ENCODE measurements at regions not wholly inside any gene's neighbourhood (a gene's known extent, or its start where the extent isn't known, plus 50 kb on each side); places are given as distances from the start of the nearest gene placed in this dataset.

DNA sequence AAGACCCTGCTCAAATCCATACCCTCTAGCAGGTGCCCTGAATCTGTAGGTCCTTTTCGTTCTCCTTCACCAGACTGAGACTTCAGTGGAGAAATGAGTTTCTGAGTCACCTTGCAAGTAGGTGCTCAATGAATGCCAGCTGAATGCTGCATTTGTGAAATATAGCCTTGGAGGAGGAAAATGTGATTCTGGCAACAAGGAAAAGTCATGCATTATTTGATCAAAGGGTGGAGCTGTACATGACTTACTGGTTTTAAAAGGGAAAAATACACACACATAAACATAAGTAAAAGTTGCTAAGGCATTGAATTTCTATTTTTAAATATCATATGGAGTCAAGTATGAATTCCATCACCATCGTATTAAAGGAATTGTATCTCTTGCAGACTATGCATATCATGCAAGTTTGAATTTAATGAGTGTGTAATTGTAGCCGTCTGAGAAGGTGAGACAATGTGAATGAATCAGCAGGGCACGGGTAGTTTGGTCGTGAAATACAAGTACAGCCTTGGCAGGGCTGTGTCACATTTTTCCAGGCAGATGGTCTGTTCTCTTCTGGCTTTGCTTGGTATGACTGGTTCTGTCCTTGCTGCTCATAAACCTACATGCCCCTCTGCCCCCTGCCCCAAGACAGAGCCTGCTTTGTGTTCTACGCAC lies 160.8 kb downstream of the COL6A3 start:
- no peak for DNase-seq

DNA sequence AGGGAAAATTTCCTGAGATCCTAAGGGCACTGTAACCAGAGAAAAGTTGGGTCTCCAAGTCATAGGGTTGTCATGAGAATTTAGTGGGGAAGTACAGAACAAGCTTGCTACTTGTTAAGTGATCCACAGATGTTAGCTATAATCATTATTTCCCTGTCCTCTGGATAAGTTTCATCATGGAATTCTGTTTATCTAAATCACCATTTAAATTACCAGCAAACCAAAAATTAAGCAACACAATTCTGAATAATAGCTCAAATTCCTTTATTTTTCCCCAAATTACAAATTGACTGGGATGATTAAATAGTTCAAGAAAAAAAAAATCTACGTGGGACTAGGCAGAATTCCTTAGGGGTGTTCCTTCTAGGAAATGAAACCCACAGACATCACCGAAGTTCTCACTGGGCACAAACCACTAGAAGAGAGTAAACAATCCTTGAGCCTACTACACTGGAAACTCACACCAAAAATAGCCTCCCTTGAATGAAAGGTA lies 159.5 kb downstream of the COL6A3 start:
- DNase-seq, result no peak

DNA sequence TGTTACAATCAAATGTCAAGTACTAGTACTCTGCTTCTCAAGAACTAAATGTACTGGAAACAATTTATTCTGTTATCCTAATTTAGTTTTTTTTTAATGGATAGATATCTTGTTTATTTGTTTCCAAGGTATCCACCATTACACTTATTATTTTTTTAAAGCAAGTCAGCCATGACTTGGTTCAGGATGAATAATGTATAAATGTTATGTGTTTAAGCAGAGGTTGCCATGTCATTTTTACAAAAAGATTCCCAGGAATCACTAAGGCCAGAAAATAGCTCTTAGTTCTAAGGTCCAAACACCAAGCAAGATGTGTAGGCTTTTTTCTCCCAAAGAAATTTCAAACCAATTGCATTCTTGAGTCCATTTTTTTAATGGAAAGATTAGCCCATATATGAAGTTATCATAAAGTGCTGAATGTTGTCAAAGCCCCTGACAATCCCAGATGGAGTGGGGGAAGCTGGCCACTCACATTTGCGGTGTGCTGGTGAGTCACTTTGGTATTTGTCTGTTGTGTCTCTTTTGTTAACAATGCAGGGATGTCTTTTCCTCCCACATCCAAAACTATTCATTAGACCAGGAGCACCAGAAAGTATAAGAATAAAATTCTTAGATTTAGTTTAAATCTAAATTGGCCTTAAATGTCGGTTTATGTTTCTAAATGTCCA lies 158.9 kb downstream of the COL6A3 start:
- DNase-seq, result no peak

DNA sequence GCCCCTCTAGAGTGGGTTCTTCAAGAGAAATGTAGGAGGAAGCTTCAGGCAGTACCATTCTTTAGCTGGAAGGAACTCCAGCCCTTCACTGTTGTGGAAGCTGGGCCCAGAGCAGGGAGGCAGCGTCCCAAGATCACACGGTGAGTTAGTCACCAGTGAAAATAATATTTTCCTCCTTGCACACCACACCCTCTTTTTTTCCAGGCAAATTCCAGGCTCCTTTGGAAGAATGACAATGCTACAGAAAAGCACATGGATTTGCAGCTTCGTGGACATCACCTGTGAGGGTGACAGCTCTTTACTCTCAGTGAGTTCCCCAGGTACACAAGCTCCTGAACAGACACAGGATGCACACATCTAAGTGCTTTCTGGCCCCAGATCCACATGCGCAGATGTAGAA lies 157.1 kb downstream of the COL6A3 start:
- no peak for DNase-seq

DNA sequence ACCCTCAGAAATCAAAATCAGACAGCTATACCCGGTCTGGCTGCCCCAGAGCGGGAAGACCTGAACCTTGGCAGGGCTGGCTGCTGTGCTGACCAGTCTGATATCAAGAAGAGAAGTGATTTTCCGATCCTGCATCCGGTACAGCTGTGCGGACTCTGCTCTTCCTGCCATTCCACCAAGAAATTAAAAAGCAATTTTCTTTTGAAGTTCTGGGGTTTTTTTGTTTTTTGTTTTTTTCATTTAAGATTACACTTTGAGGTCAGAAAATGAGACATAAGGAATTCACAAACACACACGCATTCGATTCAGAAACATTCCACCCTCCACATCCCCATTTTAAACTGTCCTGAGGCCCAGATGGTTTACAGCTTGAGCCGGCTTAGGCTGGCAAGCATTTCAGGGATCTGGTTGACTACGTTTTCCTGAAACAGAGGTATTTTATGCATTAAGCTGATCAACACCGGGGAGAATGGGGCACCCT lies 156.5 kb downstream of the COL6A3 start:
- DNase-seq, result no peak

DNA sequence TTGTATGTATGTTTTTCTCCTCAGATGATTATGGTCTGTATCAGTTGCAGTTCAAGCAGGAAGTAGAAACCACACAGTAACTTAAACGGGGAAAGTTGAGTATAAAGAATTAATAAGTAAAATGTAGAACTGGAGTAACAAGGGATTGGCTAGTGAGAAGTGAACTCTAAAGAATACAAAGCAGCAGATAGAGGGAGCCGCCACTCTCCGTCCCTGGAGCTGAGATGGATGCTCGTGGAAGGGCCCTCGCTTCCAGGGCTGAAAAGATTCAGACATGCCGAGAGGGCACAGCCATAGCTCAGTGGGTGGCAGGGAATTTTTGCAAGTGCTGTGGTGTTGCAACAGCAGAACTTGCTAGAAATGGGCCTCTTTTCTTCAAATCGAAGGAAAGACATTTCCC lies 155.8 kb downstream of the COL6A3 start:
- no peak for DNase-seq

DNA sequence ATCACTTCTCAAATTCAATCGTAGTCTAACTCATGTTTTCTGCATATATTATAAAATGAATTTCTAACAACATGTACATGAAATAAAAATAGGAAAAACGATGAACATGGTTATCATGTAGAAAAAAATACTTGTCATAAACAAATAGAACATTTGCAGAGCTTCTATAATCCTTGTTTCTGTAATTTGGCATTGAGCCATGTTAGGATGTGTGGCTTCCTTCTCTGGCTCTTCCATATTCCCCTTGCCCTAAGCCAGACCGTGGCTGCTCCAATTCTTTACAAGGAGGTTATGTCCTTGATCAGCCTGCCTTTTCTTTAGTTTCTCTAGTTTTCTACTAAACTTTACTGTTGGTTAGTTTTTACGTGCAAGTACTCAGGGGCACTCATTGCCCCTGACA lies 155.3 kb downstream of the COL6A3 start:
- no peak for DNase-seq

DNA sequence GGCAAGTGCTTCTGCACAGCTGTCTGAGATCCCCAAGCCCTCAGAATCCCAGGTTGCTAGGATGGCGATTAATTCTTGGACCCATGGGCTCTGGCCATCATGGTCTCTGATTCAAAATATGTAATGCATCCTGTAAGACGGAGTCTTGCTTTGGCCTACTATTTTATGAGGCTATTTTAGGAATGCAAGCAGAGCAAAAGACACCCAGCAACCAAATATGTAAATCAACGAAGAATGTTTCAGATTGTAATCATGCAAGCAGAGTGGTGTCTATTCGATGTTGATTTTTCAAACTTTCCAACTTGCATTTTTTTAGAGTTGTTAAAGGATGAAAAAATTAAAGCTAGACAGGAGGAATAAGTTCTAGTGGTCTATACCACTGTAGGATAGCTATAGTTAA lies 154.8 kb downstream of the COL6A3 start:
- DNase-seq, result no peak

DNA sequence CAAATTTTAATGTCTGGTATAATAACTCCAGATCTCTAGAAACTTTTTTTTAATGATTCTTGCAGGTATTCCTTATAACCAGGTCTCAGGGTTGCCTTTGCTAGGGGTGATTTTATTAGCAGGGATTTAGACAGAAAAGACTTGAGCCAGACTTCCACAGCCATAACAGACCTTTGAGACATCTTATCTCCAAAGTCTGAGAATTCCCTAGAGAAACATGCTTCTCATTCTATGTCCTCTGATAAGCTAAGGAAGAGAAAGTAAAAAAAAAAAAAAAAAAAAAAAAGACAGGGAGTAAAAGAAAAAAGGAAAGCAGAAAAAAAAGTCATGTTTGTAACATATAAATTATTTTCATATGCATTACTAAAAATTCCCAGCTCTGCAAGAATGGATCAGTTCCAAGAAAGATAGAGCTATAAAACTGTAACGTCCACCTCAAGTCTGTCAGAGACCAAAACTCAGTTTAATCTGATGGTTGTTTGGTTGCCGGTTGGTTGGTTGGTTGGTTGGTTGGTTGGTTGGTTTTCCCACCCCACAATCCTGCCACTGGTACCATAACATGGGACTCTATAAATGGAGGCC lies 153.8 kb downstream of the COL6A3 start:
- DNase-seq, result no peak

DNA sequence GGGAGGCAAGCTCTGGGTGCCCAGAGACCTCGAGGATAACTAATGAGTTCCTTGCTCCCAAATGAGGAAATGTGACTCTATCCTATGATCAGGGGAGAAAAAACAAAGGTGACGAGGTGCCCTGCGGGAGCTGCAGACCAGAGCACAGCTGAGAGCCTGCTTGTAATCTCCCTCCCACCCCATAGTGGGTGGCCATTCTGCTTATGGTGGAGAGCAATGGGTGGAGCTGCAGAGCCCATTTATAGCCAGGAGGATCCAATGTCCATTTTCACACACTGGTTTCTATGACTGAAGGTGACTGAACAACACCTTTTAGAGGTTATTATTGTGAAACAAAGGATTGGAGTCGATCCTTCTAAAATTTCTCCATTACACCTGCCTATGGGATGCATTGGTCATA lies 153.3 kb downstream of the COL6A3 start:
- no peak for DNase-seq

DNA sequence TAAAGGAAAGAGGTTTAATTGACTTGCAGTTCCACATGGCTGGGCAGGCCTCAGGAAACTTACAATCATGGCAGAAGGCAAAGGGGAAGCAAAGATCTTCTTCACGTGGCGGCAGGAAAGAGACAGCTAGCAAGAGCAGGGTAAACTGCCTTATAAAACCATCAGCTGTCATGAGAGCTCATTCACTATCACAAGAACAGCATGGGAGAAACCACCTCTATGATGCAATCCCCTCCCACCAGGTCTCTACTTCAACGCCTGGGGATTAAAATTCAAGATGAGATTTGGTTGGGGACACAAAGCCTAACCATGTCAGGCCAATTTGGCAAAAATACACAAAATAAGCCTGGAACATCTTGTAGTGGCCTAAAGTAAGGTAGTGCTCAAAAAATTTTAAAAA lies 152.6 kb downstream of the COL6A3 start:
- DNase-seq, result no peak

DNA sequence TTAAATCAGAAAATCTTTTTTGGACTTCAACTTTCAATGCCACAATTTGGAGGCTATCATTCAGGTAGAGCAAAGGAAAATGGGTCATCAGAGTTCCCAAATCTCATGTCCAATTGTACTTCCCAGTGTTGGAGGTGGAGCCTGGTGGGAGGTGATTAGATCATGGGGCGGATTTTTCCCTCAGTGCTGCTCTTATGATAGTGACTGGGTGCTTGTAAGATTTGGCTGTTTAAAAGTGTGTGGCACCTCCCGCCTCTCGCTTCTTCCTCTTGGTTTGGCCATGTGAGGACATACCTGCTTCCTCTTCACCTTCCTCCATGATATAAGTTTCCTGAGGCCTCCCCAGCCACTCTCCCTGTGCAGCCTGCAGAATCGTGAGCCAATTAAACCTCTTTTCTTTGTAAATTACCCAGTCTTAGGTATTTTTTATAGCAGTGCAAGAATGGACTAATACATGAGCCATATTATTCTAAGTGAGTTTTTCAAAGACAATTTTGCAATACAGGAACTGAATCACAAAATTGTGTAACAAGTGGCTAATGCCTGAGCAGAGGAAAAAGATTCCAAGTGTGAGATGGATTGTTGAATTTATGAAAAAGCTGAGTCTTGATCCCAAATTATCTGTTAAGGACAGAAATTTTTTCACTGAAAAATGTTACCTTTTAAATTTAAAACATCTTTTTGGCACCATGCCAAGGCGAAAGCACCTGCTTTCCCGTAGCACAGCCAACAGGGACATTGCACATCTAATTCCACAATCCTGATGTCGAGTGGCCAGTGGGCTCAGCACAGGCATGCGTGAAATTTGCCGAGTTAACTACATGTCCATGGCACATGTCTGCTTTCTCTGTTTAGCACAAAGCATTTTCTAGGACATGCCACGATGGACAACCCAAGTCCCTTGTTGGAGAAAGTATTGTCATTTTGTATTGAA lies 150.9 kb downstream of the COL6A3 start:
- DNase-seq, result no peak

DNA sequence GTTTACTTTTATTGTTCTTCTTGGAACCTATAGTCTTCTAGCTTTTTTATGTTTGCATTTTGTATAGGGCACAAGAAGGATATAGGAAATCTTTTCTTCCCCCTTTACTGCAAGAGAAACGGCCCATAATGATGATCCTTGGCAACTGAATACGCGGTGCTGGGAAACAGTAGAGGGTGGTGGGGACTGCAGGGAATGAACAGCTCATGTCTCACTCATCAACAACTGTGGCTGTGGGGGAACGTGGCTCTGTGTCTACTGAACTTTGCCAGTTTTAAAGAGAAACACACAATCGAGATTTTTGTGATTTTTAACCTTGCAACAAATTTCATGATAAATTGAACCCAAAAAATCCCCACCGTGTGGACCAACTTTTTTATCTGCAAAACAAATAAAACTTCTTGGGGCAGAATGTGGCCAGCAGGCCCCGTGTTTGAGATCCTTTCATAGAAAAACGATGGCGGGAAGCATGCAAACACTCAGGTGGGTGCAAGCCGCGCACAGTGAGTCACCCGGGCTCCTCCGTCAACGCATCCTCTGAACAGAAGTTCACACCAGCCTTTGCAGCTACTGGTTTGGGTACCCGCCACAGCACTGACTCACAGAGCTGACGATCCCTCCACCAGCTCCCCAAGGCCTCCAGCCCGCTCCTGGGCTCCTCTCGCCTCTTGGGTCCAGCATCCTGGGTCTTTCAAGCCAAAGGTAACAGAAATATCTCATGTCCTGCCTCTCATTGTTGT lies 149.3 kb downstream of the COL6A3 start:
- DNase-seq, result no peak

DNA sequence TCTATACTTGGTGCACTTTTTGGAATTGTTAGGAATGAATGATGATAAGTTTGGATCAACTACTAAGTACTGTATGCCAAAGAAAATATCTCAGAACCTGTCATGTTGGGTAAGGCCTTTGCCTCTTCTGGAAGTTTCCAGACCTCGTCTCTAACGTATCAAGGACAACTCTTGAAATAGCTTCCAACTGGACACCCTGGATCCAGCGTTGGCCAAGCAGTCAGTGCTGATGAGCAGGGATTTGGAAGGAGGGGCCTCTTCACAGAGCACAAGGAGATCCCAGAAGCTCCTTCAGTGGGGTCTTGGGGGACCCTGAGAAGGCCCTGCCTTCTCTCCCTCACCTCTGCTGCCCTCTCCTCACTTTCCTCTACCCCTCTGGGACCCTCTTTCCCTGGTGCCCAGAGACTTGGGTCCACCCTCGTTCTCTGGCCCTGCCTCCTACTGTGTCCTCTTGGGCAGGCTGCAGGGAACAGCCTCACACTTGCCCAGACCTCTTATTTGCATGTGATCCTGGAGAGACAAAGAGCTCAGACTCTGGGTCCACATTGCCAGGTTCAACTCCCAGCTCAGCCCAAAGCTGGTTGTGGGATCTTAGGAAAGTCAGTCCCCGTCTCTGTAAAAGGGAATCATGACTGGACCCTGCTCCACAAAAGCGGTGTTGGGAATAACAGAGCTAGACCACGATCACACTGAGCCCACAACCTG lies 145.8 kb downstream of the COL6A3 start:
- DNase-seq, result no peak

DNA sequence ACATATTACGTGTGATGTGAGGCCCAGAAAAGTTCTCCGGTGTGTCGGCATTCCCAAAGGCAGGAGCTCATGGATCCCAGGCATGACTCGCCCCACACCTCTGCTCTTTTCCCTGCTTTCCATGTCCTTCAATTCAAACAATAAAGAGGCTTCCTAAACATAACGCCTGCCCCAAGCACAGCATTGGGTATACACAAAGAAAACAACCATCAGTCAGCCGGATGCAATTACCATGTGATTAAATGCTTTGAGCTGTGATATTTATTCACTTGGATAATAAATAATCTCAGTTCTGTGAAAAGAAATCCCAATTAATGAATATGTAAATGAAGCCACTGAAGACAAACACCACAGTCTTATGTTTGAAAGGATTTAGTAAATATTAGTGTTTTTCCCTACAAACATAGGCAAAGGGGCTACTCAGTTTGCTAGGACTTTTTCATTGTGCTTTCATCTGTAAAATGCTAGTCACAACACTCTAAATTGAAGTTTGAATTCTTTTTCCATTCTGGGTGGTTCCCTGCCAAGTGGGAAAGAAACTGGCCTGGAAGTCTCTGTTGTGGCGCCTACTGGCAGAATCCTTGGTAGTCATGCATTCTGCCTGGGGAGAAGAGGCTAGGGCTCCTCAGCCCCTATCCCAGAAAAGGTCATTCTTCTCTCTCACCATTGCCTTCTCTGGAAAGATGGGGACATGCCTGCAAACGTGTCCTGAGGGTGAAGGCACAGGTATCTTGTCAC lies 144.7 kb downstream of the COL6A3 start:
- no peak for DNase-seq

DNA sequence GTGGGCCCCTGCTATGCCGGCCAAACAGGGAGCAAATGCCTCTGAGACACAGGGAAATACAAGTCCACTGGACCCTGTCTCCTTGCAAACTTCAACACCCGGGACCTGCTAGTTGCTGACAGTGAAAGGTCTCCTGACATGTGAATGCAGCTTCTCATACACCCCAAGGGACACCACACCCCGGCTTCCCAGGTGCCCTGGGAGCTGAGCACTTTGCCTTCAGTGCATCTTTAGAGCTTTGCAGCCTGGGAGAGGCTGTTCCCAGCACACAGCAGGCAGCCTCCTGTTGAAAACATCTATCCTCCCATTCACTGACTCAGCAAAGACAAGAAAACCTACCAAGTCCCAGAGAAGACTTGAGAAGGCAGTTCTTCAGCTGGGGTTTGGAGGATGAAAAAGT lies 143.4 kb downstream of the COL6A3 start:
- no peak for DNase-seq

DNA sequence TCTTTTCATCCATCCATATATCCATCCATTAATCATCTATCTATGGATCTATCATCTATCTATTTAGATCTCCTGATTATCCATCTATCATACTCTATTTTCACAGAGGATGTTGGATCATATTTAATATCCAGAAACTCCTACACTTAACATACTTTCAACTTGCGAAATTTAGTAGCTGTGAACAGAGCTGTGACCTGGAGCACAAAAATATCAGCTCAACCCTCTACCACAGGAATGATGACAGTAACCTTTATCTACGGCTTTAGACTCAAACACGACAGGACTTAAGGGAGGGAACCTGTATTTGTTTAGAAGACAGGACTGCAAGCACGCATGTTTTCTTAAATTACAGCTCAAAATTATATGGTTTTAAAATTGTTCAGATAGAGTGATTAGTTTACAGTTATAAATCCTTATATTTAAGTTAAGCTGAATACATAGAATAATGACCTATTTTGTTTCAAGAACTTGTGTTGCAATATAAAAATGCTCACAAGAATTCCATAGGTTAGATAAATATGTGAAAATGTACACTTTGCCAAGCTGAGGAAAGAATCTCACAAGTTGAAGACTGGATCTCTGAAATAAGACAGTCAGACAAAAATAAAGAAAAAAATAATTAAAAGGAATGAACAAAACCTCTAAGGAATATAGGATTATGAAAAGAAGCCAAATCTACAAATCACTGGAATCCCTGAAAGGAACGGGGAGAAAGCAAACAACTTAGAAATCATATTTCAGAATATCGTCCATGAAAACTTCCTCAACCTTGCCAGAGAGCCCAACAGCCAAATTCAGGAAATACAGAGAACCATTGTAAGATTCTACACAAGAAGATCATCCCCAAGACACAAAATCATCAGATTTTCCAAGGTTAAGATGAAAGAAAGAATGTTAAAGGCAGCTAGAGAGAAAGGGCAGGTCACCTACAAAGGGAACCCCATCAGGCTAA lies 142.0 kb downstream of the COL6A3 start:
- no peak for DNase-seq
